Activated CD8-positive, alpha-beta T cell treated with anti-CD3 and anti-CD28 coated beads, Interleukin-2, amount 10 ng/mL, durations not matched to agents 7 days and 5 days (primary cell): ENCODE measurements at regions not wholly inside any gene's neighbourhood (a gene's known extent, or its start where the extent isn't known, plus 50 kb on each side); places are given as distances from the start of the nearest gene placed in this dataset.

ENCODE experiments used
- ATAC-seq: fragments of 150-1000 bp; cut with Tn5 transposase; one replicate; pipeline ENCODE4 v1.10.0; 2021; ENCODE audit warnings: moderate library complexity
- CTCF ChIA-PET: fragments of 350-600 bp; sonication (Branson Sonifier 250); formaldehyde crosslinking; loops from one replicate; lab custom pipeline; 2021; ENCODE audit warnings: antibody characterized with exemption; lab: Charles Lee
- POLR2A ChIA-PET: fragments of 350-600 bp; sonication (Branson Sonifier 250); formaldehyde crosslinking; loops from one replicate; lab custom pipeline; 2021; ENCODE audit warnings: antibody characterized with exemption; lab: Charles Lee
- DNase-seq: peaks from one replicate; pipeline ENCODE4 v3.0.0-alpha.2; 2020
- H3K27ac Mint-ChIP-seq: one replicate; pipeline ENCODE4 v1.8.0; 2021; ENCODE audit warnings: mild to moderate bottlenecking, mixed read lengths
- H3K27me3 Mint-ChIP-seq: one replicate; pipeline ENCODE4 v1.8.0; 2021; ENCODE audit warnings: low read depth, mixed read lengths
- H3K36me3 Mint-ChIP-seq: one replicate; pipeline ENCODE4 v1.8.0; 2021; ENCODE audit warnings: low read depth, mixed read lengths
- H3K4me1 Mint-ChIP-seq: one replicate; pipeline ENCODE4 v1.8.0; 2021; ENCODE audit warnings: low read depth, mixed read lengths
- H3K4me3 Mint-ChIP-seq: one replicate; pipeline ENCODE4 v1.8.0; 2021; ENCODE audit warnings: mild to moderate bottlenecking, mixed read lengths
- H3K9me3 Mint-ChIP-seq: one replicate; pipeline ENCODE4 v1.8.0; 2022; ENCODE audit warnings: mixed read lengths; ENCODE audit not compliant: insufficient read depth

- Mint-ChIP-seq H3K36me3 (no peaks in the 10 kb centered on the region), H3K9me3 (no peaks in the 10 kb centered on the region), H3K4me1 (no peaks in the 10 kb centered on the region), H3K27me3 (no peaks in the 10 kb centered on the region), H3K4me3 (no peak overlapping the region), H3K27ac (no peak overlapping the region)
- CTCF ChIA-PET = no interaction called here
- ATAC-seq (no peak), DNase-seq (no peak)
- POLR2A ChIA-PET = no interaction called here
Observed at GRCh38 chr14:81819344-81819743, 285.7 kb upstream of the SEL1L start.

GRCh38 chr14:81819910-81820309, 286.3 kb upstream of the SEL1L start:
- CTCF ChIA-PET = no interaction called here
- H3K27ac Mint-ChIP-seq = no peak overlapping the region
- H3K36me3 Mint-ChIP-seq = no peaks in the 10 kb centered on the region
- POLR2A ChIA-PET = no interaction called here
- DNase-seq (no peak), ATAC-seq (no peak)
- no peaks in the 10 kb centered on the region for H3K27me3 Mint-ChIP-seq
- H3K4me1 Mint-ChIP-seq = no peaks in the 10 kb centered on the region
- H3K4me3 Mint-ChIP-seq = no peak overlapping the region
- H3K9me3 Mint-ChIP-seq = no peaks in the 10 kb centered on the region

GRCh38 chr14:81826081-81826480, 292.4 kb upstream of the SEL1L start:
- ChIA-PET POLR2A (no interaction called here), CTCF (no interaction called here)
- Mint-ChIP-seq H3K4me3 (no peak overlapping the region), H3K4me1 (no peaks in the 10 kb centered on the region), H3K27me3 (no peaks in the 10 kb centered on the region), H3K36me3 (no peaks in the 10 kb centered on the region), H3K9me3 (peaks cover 6% of the 10 kb centered on the region), H3K27ac (no peak overlapping the region)
- no peak for DNase-seq
- no peak for ATAC-seq

GRCh38 chr14:81829447-81829846, 295.8 kb upstream of the SEL1L start:
- H3K4me3 Mint-ChIP-seq = no peak overlapping the region
- ATAC-seq (no peak), DNase-seq (no peak)
- peaks cover 6% of the 10 kb centered on the region for H3K9me3 Mint-ChIP-seq
- POLR2A ChIA-PET = no interaction called here
- H3K27ac Mint-ChIP-seq = no peak overlapping the region
- no peaks in the 10 kb centered on the region for H3K36me3 Mint-ChIP-seq
- CTCF ChIA-PET = no interaction called here
- H3K27me3 Mint-ChIP-seq = no peaks in the 10 kb centered on the region
- no peaks in the 10 kb centered on the region for H3K4me1 Mint-ChIP-seq

GRCh38 chr14:81831128-81831820, 297.6 kb upstream of the SEL1L start:
- ATAC-seq = no peak
- no peak for DNase-seq
- Mint-ChIP-seq H3K27me3 (no peaks in the 10 kb centered on the region), H3K36me3 (no peaks in the 10 kb centered on the region), H3K9me3 (peaks cover 14% of the 10 kb centered on the region), H3K4me3 (no peak overlapping the region), H3K4me1 (no peaks in the 10 kb centered on the region), H3K27ac (no peak overlapping the region)
- ChIA-PET CTCF (no interaction called here), POLR2A (no interaction called here)

GRCh38 chr14:81834308-81834707, 300.7 kb upstream of the SEL1L start:
- ChIA-PET CTCF (no interaction called here), POLR2A (no interaction called here)
- H3K4me1 Mint-ChIP-seq = no peaks in the 10 kb centered on the region

GRCh38 chr14:81837304-81837703, 303.7 kb upstream of the SEL1L start:
- DNase-seq (no peak), ATAC-seq (no peak)
- Mint-ChIP-seq H3K27ac (no peak overlapping the region), H3K4me1 (no peaks in the 10 kb centered on the region), H3K4me3 (no peak overlapping the region), H3K27me3 (no peaks in the 10 kb centered on the region), H3K36me3 (no peaks in the 10 kb centered on the region), H3K9me3 (peaks cover 8% of the 10 kb centered on the region)
- POLR2A ChIA-PET = no interaction called here
- CTCF ChIA-PET = no interaction called here

More at GRCh38 chr14:81834308-81834707, 300.7 kb upstream of the SEL1L start:
- no peak for DNase-seq
- ATAC-seq = no peak
- no peak overlapping the region for H3K4me3 Mint-ChIP-seq
- no peaks in the 10 kb centered on the region for H3K27me3 Mint-ChIP-seq
- H3K9me3 Mint-ChIP-seq = peaks cover 8% of the 10 kb centered on the region
- H3K36me3 Mint-ChIP-seq = no peaks in the 10 kb centered on the region
- no peak overlapping the region for H3K27ac Mint-ChIP-seq

GRCh38 chr14:81839056-81839455, 305.4 kb upstream of the SEL1L start:
- DNase-seq (no peak), ATAC-seq (no peak)
- ChIA-PET CTCF (no interaction called here), POLR2A (interaction anchor here (0.5 kb wide), 1 partner anchor 1526 kb away, joined by 3 read pairs; no protein-coding TSS in a partner anchor)
- Mint-ChIP-seq H3K9me3 (peaks cover 8% of the 10 kb centered on the region), H3K4me1 (no peaks in the 10 kb centered on the region), H3K4me3 (no peak overlapping the region), H3K27ac (no peak overlapping the region), H3K36me3 (no peaks in the 10 kb centered on the region), H3K27me3 (no peaks in the 10 kb centered on the region)

GRCh38 chr14:81841346-81841745, 307.7 kb upstream of the SEL1L start:
- Mint-ChIP-seq H3K9me3 (no peaks in the 10 kb centered on the region), H3K4me1 (no peaks in the 10 kb centered on the region), H3K27me3 (no peaks in the 10 kb centered on the region), H3K36me3 (no peaks in the 10 kb centered on the region), H3K4me3 (no peak overlapping the region), H3K27ac (no peak overlapping the region)
- CTCF ChIA-PET = no interaction called here
- no peak for ATAC-seq
- DNase-seq = no peak
- POLR2A ChIA-PET = no interaction called here

GRCh38 chr14:81849714-81850113, 316.1 kb upstream of the SEL1L start:
- Mint-ChIP-seq H3K36me3 (no peaks in the 10 kb centered on the region), H3K27ac (no peak overlapping the region), H3K4me3 (no peak overlapping the region), H3K9me3 (peaks cover 16% of the 10 kb centered on the region), H3K27me3 (no peaks in the 10 kb centered on the region), H3K4me1 (no peaks in the 10 kb centered on the region)
- ChIA-PET POLR2A (no interaction called here), CTCF (no interaction called here)
- DNase-seq (no peak), ATAC-seq (no peak)

- Mint-ChIP-seq H3K27me3 (no peaks in the 10 kb centered on the region), H3K36me3 (peaks cover 2% of the 10 kb centered on the region), H3K27ac (no peak overlapping the region), H3K9me3 (peaks cover 22% of the 10 kb centered on the region), H3K4me3 (no peak overlapping the region), H3K4me1 (no peaks in the 10 kb centered on the region)
- CTCF ChIA-PET = no interaction called here
- DNase-seq = no peak
- POLR2A ChIA-PET = no interaction called here
- ATAC-seq = no peak
Observed at GRCh38 chr14:81855007-81855406, 321.4 kb upstream of the SEL1L start.

- ChIA-PET CTCF (no interaction called here), POLR2A (no interaction called here)
- H3K27ac Mint-ChIP-seq = no peak overlapping the region
- H3K27me3 Mint-ChIP-seq = no peaks in the 10 kb centered on the region
- H3K4me1 Mint-ChIP-seq = no peaks in the 10 kb centered on the region
- no peak overlapping the region for H3K4me3 Mint-ChIP-seq
- peaks cover 18% of the 10 kb centered on the region for H3K9me3 Mint-ChIP-seq
- peaks cover 2% of the 10 kb centered on the region for H3K36me3 Mint-ChIP-seq
- no peak for ATAC-seq
- no peak for DNase-seq
Observed at GRCh38 chr14:81859046-81859445, 325.4 kb upstream of the SEL1L start.

- Mint-ChIP-seq H3K4me1 (no peaks in the 10 kb centered on the region), H3K36me3 (no peaks in the 10 kb centered on the region), H3K9me3 (no peaks in the 10 kb centered on the region), H3K27ac (no peak overlapping the region), H3K27me3 (no peaks in the 10 kb centered on the region), H3K4me3 (no peak overlapping the region)
- ChIA-PET POLR2A (no interaction called here), CTCF (no interaction called here)
- no peak for DNase-seq
- ATAC-seq = no peak
Observed at GRCh38 chr14:81868172-81868571, 334.5 kb upstream of the SEL1L start.
